IMR-90 (cell line): ENCODE measurements at regions not wholly inside any gene's neighbourhood (a gene's known extent, or its start where the extent isn't known, plus 50 kb on each side); places are given as distances from the start of the nearest gene placed in this dataset.

Experiments
- ATAC-seq: fragments of 200-7000 bp; cut with Tn5 transposase; 2 replicates; pipeline ENCODE4 v1.9.1; 2020; ENCODE audit warnings: low read depth, mild to moderate bottlenecking, moderate library complexity
- BruUV-seq: library from RNA; stranded (reverse); fragments of 400-500 nt; replicated peaks from 2 replicates; lab custom pipeline; 2021; lab: Mats Ljungman, UMichigan
- CTCF ChIA-PET: fragments of 300-600 bp; formaldehyde crosslinking; extraction: SDS; loops from one replicate; lab custom pipeline; 2021; ENCODE audit warnings: antibody characterized with exemption; lab: Yijun Ruan, JAX
- POLR2A ChIA-PET: fragments of 300-600 bp; sonication (Branson Sonifier 250); formaldehyde crosslinking; loops from one replicate; lab custom pipeline; 2022; ENCODE audit warnings: antibody characterized with exemption; ENCODE audit not compliant: unreplicated experiment; lab: Charles Lee
- DNase-seq: peaks from one replicate; pipeline ENCODE4 v3.0.0; 2013
- H2AFZ ChIP-seq: replicated peaks from 2 replicates; pipeline ENCODE3; 2013; ENCODE audit warnings: low read length, mild to moderate bottlenecking; ENCODE audit not compliant: poor library complexity
- H2AK5ac ChIP-seq: 2 replicates; pipeline ENCODE4 v1.6.1; 2013; ENCODE audit warnings: low read depth, low read length, inconsistent platforms
- H2AK9ac ChIP-seq: replicated peaks from 2 replicates; pipeline ENCODE3; 2013; ENCODE audit warnings: mild to moderate bottlenecking, low read depth, low read length, moderate library complexity; ENCODE audit not compliant: poor library complexity
- H2BK120ac ChIP-seq: 2 replicates; pipeline ENCODE4 v1.6.1; 2013; ENCODE audit warnings: low read depth, low read length, inconsistent platforms
- H2BK15ac ChIP-seq: 3 replicates; pipeline ENCODE4 v1.6.1; 2013; ENCODE audit warnings: low read depth, low read length, inconsistent platforms
- H2BK20ac ChIP-seq: 2 replicates; pipeline ENCODE4 v1.6.1; 2013; ENCODE audit warnings: low read depth, mild to moderate bottlenecking, inconsistent platforms, low read length, moderate library complexity
- H2BK5ac ChIP-seq: 2 replicates; pipeline ENCODE4 v1.6.1; 2013; ENCODE audit warnings: mild to moderate bottlenecking, low read depth, low read length, inconsistent platforms; ENCODE audit not compliant: poor library complexity, severe bottlenecking
- H3K14ac ChIP-seq: replicated peaks from 2 replicates; pipeline ENCODE4 v1.6.1; 2013; ENCODE audit warnings: low read depth, low read length, inconsistent platforms
- H3K18ac ChIP-seq: 2 replicates; pipeline ENCODE4 v1.6.1; 2013; ENCODE audit warnings: low read depth, low read length, control low read depth
- H3K23ac ChIP-seq: 2 replicates; pipeline ENCODE4 v1.6.1; 2013; ENCODE audit warnings: low read depth, low read length, inconsistent platforms
- H3K27ac ChIP-seq: 2 replicates; pipeline ENCODE4 v1.5.1; 2013; ENCODE audit warnings: mild to moderate bottlenecking, control low read depth, low read length; ENCODE audit not compliant: insufficient read depth
- H3K27me3 ChIP-seq: 2 replicates; pipeline ENCODE4 v1.6.1; 2013; ENCODE audit warnings: low read length; ENCODE audit not compliant: control insufficient read depth, insufficient read depth
- H3K36me3 ChIP-seq: 2 replicates; pipeline ENCODE4 v1.6.1; 2013; ENCODE audit warnings: low read length, mixed read lengths; ENCODE audit not compliant: control insufficient read depth, insufficient read depth
- H3K4ac ChIP-seq: 2 replicates; pipeline ENCODE4 v1.6.1; 2013; ENCODE audit warnings: low read depth, low read length, inconsistent platforms
- H3K4me1 ChIP-seq: 2 replicates; pipeline ENCODE4 v1.6.1; 2013; ENCODE audit warnings: low read length, mixed read lengths; ENCODE audit not compliant: control insufficient read depth, insufficient read depth
- H3K4me2 ChIP-seq: 2 replicates; pipeline ENCODE4 v1.6.1; 2013; ENCODE audit warnings: low read depth, mild to moderate bottlenecking, control low read depth, low read length, moderate library complexity
- H3K4me3 ChIP-seq: 2 replicates; pipeline ENCODE4 v1.5.1; 2013; ENCODE audit warnings: low read depth, mild to moderate bottlenecking, control low read depth, low read length, moderate library complexity; ENCODE audit not compliant: insufficient read depth
- H3K56ac ChIP-seq: 2 replicates; pipeline ENCODE4 v1.6.1; 2013; ENCODE audit warnings: low read length, inconsistent platforms; ENCODE audit not compliant: insufficient read depth; ENCODE audit errors: extremely low read depth
- H3K79me1 ChIP-seq, 2 experiments: 2 replicates each; pipeline ENCODE4 v1.6.1; 2013; ENCODE audit warnings: low read length in 2 of 2, inconsistent platforms in 1 of 2, low read depth in 1 of 2
- H3K9ac ChIP-seq: 2 replicates; pipeline ENCODE4 v1.6.1; 2013; ENCODE audit warnings: low read depth, low read length, control low read depth
- H3K9me1 ChIP-seq: 2 replicates; pipeline ENCODE4 v1.6.1; 2013; ENCODE audit warnings: low read length, inconsistent platforms; ENCODE audit not compliant: insufficient read depth
- H3K9me3 ChIP-seq: 2 replicates; pipeline ENCODE4 v1.6.1; 2013; ENCODE audit warnings: low read length; ENCODE audit not compliant: control insufficient read depth, insufficient read depth
- H4K20me1 ChIP-seq: 2 replicates; pipeline ENCODE4 v1.6.1; 2013; ENCODE audit warnings: low read length, inconsistent platforms; ENCODE audit not compliant: insufficient read depth
- H4K5ac ChIP-seq: 2 replicates; pipeline ENCODE4 v1.6.1; 2013; ENCODE audit warnings: mild to moderate bottlenecking, low read depth, low read length, control low read depth
- H4K8ac ChIP-seq, 2 experiments: 2 replicates each; pipeline ENCODE4 v1.6.1; 2013; ENCODE audit warnings: low read depth in 2 of 2, low read length in 2 of 2, control low read depth in 1 of 2, inconsistent platforms in 1 of 2
- H4K91ac ChIP-seq: 2 replicates; pipeline ENCODE4 v1.6.1; 2013; ENCODE audit warnings: low read depth, low read length, inconsistent platforms; ENCODE audit not compliant: insufficient read depth
- BHLHE40 ChIP-seq: fragments of 150-350 bp; IDR thresholded peaks from 2 replicates; pipeline ENCODE4 v1.6.1; 2016; ENCODE audit warnings: mild to moderate bottlenecking, low read depth, low read length
- CEBPB ChIP-seq: IDR thresholded peaks from 2 replicates; pipeline ENCODE4 v1.6.1; 2012; ENCODE audit warnings: low read depth, low read length, improper control_type of control experiment
- CHD1 ChIP-seq: IDR thresholded peaks from 2 replicates; pipeline ENCODE4 v1.6.1; 2012; ENCODE audit warnings: low read depth, low read length, improper control_type of control experiment
- CTCF ChIP-seq: conservative IDR thresholded peaks from 2 replicates; pipeline ENCODE4 v1.5.1; 2012; ENCODE audit warnings: mild to moderate bottlenecking, low read depth, low read length, improper control_type of control experiment
- MAFK ChIP-seq: IDR thresholded peaks from 2 replicates; pipeline ENCODE4 v1.6.1; 2012; ENCODE audit warnings: low read depth, low read length, improper control_type of control experiment
- MAZ ChIP-seq: IDR thresholded peaks from 2 replicates; pipeline ENCODE4 v1.6.1; 2012; ENCODE audit warnings: low read depth, mild to moderate bottlenecking, low read length, improper control_type of control experiment, moderate library complexity, borderline replicate concordance
- MXI1 ChIP-seq: IDR thresholded peaks from 2 replicates; pipeline ENCODE4 v1.6.1; 2012; ENCODE audit warnings: low read depth, mild to moderate bottlenecking, low read length, moderate library complexity, borderline replicate concordance
- POLR2A ChIP-seq: IDR thresholded peaks from 2 replicates; pipeline ENCODE4 v1.6.1; 2012; ENCODE audit warnings: mild to moderate bottlenecking, low read depth, low read length
- RAD21 ChIP-seq: IDR thresholded peaks from 2 replicates; pipeline ENCODE4 v1.6.1; 2012; ENCODE audit warnings: low read length, improper control_type of control experiment
- RCOR1 ChIP-seq: IDR thresholded peaks from 2 replicates; pipeline ENCODE4 v1.6.1; 2012; ENCODE audit warnings: mild to moderate bottlenecking, low read length, improper control_type of control experiment; ENCODE audit not compliant: insufficient replicate concordance
- SMC3 ChIP-seq: fragments of 150-350 bp; IDR thresholded peaks from 2 replicates; pipeline ENCODE4 v1.6.1; 2016; ENCODE audit warnings: low read depth, mild to moderate bottlenecking, antibody characterized with exemption, low read length, moderate library complexity
- USF2 ChIP-seq: fragments of 150-350 bp; IDR thresholded peaks from 2 replicates; pipeline ENCODE4 v1.6.1; 2017; ENCODE audit warnings: mild to moderate bottlenecking, antibody characterized with exemption, low read length, low read depth
- WGBS, 2 experiments: methylation state at CpG; one replicate each; pipeline versions ENCODE4 v1.1.5 to v1.1.7; 2013; ENCODE audit warnings: missing lambda C conversion rate in 2 of 2; ENCODE audit not compliant: insufficient read length in 1 of 2; ENCODE audit errors: extremely low coverage in 2 of 2; 5-methylcytosine and 5-hydroxymethylcytosine counted together
- dilution Hi-C: fragments of 300-500 bp; cut with HindIII; formaldehyde crosslinking; loops from one replicate; pipeline ENCODE4 v1.14.3; 2018; ENCODE audit warnings: low sequenced_read_pairs; ENCODE audit not compliant: unreplicated experiment
- in situ Hi-C: fragments of 300-500 bp; cut with MboI; formaldehyde crosslinking; loops from 3 replicates; pipeline ENCODE4 v1.14.3; 2019; ENCODE audit warnings: low sequenced_read_pairs, inconsistent platforms, mixed read lengths
- intact Hi-C: fragments of 100-400 bp; cut with micrococcal nuclease; formaldehyde crosslinking; loops from 2 replicates; pipeline ENCODE4 v1.10.0; 2022
- TF ChIP-seq, protein P1 (sequence below): fragments of 150-350 bp; IDR thresholded peaks from 2 replicates; pipeline ENCODE4 v1.6.1; 2016; ENCODE audit warnings: low read depth, mild to moderate bottlenecking, low read length, moderate library complexity, borderline replicate concordance

GRCh38 chr10:121291823-121292222 lies 306.4 kb downstream of the FGFR2 start:
- DNase-seq, result no peak
- H3K9me1 ChIP-seq, result no peaks in the 10 kb centered on the region
- POLR2A ChIA-PET, result no interaction called here
- no peaks in the 10 kb centered on the region for H3K79me1 ChIP-seq
- no peaks in the 10 kb centered on the region for H3K36me3 ChIP-seq
- no peaks in the 10 kb centered on the region for H3K4me1 ChIP-seq
- no peak overlapping the region for H4K5ac ChIP-seq
- H3K9ac ChIP-seq, result no peak overlapping the region
- dilution Hi-C loops (no loop called here), in situ Hi-C loops (no loop called here), intact Hi-C loops (no loop called here)
- no peak overlapping the region for H2AFZ ChIP-seq
- peaks cover 34% of the 10 kb centered on the region for H3K9me3 ChIP-seq
- H3K4ac ChIP-seq, result no peak overlapping the region
- BruUV-seq, result no TSS peak
- no peak overlapping the region for H4K8ac ChIP-seq
- no peak overlapping the region for H3K27ac ChIP-seq
- H3K23ac ChIP-seq, result no peak overlapping the region
- CTCF ChIA-PET, result no interaction called here
- no peak for ATAC-seq
- H3K4me2 ChIP-seq, result no peak overlapping the region
- H2AK9ac ChIP-seq, result no peak overlapping the region
- no peak overlapping the region for H2BK120ac ChIP-seq
- no peaks in the 10 kb centered on the region for H3K27me3 ChIP-seq
- 10% methylated on average over 2 of the region's 8 CpGs; no CpG with 5 or more reads in 1 of the 2 experiments for WGBS, 2 experiments
- no peak overlapping the region for H2BK15ac ChIP-seq
- no peak overlapping the region for H3K56ac ChIP-seq
- no peak overlapping the region for H2BK5ac ChIP-seq
- no peak overlapping the region for H3K18ac ChIP-seq
- no peak overlapping the region for H2AK5ac ChIP-seq
- H4K20me1 ChIP-seq, result no peaks in the 10 kb centered on the region
- no peak overlapping the region for H4K91ac ChIP-seq
- TF ChIP-seq CHD1, result no peak
- no peak for TF ChIP-seq USF2
- TF ChIP-seq POLR2A, result no peak
- no peak for TF ChIP-seq RAD21
- TF ChIP-seq MAFK, result no peak
- TF ChIP-seq SMC3, result no peak
- no peak for TF ChIP-seq CEBPB
- TF ChIP-seq CTCF, result no peak
- no peak for TF ChIP-seq BHLHE40
- no peak for TF ChIP-seq RCOR1
- TF ChIP-seq MXI1, result no peak
- no peak for TF ChIP-seq MAZ
- TF ChIP-seq, protein P1, sequence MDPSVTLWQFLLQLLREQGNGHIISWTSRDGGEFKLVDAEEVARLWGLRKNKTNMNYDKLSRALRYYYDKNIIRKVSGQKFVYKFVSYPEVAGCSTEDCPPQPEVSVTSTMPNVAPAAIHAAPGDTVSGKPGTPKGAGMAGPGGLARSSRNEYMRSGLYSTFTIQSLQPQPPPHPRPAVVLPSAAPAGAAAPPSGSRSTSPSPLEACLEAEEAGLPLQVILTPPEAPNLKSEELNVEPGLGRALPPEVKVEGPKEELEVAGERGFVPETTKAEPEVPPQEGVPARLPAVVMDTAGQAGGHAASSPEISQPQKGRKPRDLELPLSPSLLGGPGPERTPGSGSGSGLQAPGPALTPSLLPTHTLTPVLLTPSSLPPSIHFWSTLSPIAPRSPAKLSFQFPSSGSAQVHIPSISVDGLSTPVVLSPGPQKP, result no peak
- H3K4me3 ChIP-seq, result no peak overlapping the region
- no peak overlapping the region for H2BK20ac ChIP-seq
- no peak overlapping the region for H3K14ac ChIP-seq
